ENCODE measurements at regions not wholly inside any gene's neighbourhood (a gene's known extent, or its start where the extent isn't known, plus 50 kb on each side); places are given as distances from the start of the nearest gene placed in this dataset.

DNA sequence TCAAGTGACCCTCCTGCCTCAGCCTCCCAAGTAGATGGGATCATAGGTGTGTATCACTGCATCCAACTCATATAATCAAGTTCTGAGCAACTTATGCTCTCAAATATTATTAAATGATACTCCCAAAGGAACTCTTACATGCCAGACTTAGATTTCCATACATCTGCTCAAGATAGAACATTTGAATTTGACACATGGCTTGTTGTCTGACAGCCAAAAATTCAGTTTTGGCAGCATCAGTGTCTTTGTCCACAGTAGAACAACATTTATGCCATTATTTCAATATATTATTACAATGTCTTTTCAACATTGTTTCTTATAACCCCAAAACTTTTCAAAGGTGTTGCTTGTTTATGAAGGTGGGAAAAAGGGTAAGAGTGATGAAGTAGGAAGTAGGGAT lies 116.2 kb downstream of the SUCNR1 start:
- TF ChIP-seq POLR2A (IDR thresholded peaks at IDR 0.05) (no peak), CTCF (IDR thresholded peaks at IDR 0.05) (no peak)

All from esophagus squamous epithelium (tissue), 4 donors.